ENCODE measurements at regions not wholly inside any gene's neighbourhood (a gene's known extent, or its start where the extent isn't known, plus 50 kb on each side); places are given as distances from the start of the nearest gene placed in this dataset.

- TF ChIP-seq ZNF395 (CRISPR knock-in tag; IDR thresholded peaks at IDR 0.05) (peak; percentile 74; the same call in 1 of the 2 replicates), RB1 (IDR thresholded peaks at IDR 0.05; ENCODE audit: low read depth) (no peak), MAFF (IDR thresholded peaks at IDR 0.05; ENCODE audit: low read length) (no peak), MTF1 (CRISPR knock-in tag; IDR thresholded peaks at IDR 0.05; ENCODE audit: borderline replicate concordance) (no peak), MNT (conservative IDR thresholded peaks at IDR 0.05) (no peak), ZNF586 (CRISPR knock-in tag; conservative IDR thresholded peaks at IDR 0.05) (no peak), NFYB (IDR thresholded peaks at IDR 0.05; ENCODE audit: extremely low read depth, insufficient read length) (no peak), FOXM1 (IDR thresholded peaks at IDR 0.05; ENCODE audit: low read depth) (no peak), FOXM1 (CRISPR knock-in tag; IDR thresholded peaks at IDR 0.05; ENCODE audit: low read depth) (no peak), CBFA2T2 (conservative IDR thresholded peaks at IDR 0.05) (no peak), POU5F1 (IDR thresholded peaks at IDR 0.05; ENCODE audit: borderline replicate concordance, low read depth, low read length, partially characterized antibody) (no peak), WHSC1 (IDR thresholded peaks at IDR 0.05; ENCODE audit: low read length) (no peak), NELFE (IDR thresholded peaks at IDR 0.05; ENCODE audit: insufficient read depth, insufficient read length) (no peak), CBFB (CRISPR knock-in tag; IDR thresholded peaks at IDR 0.05) (no peak), ZBTB1 (CRISPR knock-in tag; IDR thresholded peaks at IDR 0.05; ENCODE audit: borderline replicate concordance, low read depth) (no peak), CUX1 (CRISPR knock-in tag; IDR thresholded peaks at IDR 0.05) (no peak), TFE3 (CRISPR knock-in tag; IDR thresholded peaks at IDR 0.05) (peak; percentile 50; the same call in 1 of the 2 replicates), ATF7 (IDR thresholded peaks at IDR 0.05) (peak; percentile 34; the same call in 1 of the 2 replicates)
Measured at GRCh38 chr6:43913375-43914271, 143.6 kb downstream of the VEGFA start (continued).

All from K562 (cell line).